NCI-H510A treated with DMSO at 0.1 percent for 48 hours (cell line): ENCODE measurements at regions not wholly inside any gene's neighbourhood (a gene's known extent, or its start where the extent isn't known, plus 50 kb on each side); places are given as distances from the start of the nearest gene placed in this dataset.
A peak's percentile ranks its signal among the peaks of the same experiment; 100 is the strongest.

Source experiments
- DNase-seq: peaks from one replicate; lab custom pipeline; 2025; lab: John Stamatoyannopoulos, UW

GRCh38 chr7:25861601-25862260, 290.3 kb upstream of the NFE2L3 start:
- peak; percentile 46 for DNase-seq

- peak; percentile 100 for DNase-seq
These were observed 289.6 kb upstream of the NFE2L3 start for GRCh38 chr7:25862261-25863004.

GRCh38 chr7:25863005-25863728, 288.8 kb upstream of the NFE2L3 start:
- DNase-seq = no peak

- DNase-seq = no peak
These were observed 288.3 kb upstream of the NFE2L3 start for GRCh38 chr7:25863729-25864110.

- no peak for DNase-seq
These were observed 287.5 kb upstream of the NFE2L3 start for GRCh38 chr7:25864511-25864910.

- DNase-seq = no peak
These were observed 286.9 kb upstream of the NFE2L3 start for GRCh38 chr7:25864943-25865751.

- no peak for DNase-seq
These were observed 283.5 kb upstream of the NFE2L3 start for GRCh38 chr7:25868509-25868908.

GRCh38 chr7:25870574-25870973, 281.4 kb upstream of the NFE2L3 start:
- no peak for DNase-seq

- no peak for DNase-seq
These were observed 275.9 kb upstream of the NFE2L3 start for GRCh38 chr7:25876092-25876491.

GRCh38 chr7:25877802-25878789, 273.9 kb upstream of the NFE2L3 start:
- DNase-seq = no peak

GRCh38 chr7:25879799-25880198, 272.2 kb upstream of the NFE2L3 start:
- DNase-seq = no peak

- no peak for DNase-seq
These were observed 270.5 kb upstream of the NFE2L3 start for GRCh38 chr7:25881317-25882037.

GRCh38 chr7:25882151-25882773, 269.7 kb upstream of the NFE2L3 start:
- DNase-seq = no peak

- no peak for DNase-seq
These were observed 267.7 kb upstream of the NFE2L3 start for GRCh38 chr7:25884265-25884828.

GRCh38 chr7:25885057-25885576, 266.9 kb upstream of the NFE2L3 start:
- no peak for DNase-seq

GRCh38 chr7:25886387-25887240, 265.4 kb upstream of the NFE2L3 start:
- no peak for DNase-seq

GRCh38 chr7:25887266-25887665, 264.7 kb upstream of the NFE2L3 start:
- DNase-seq = no peak
